Inflammatory macrophage (primary cell): ENCODE measurements at regions not wholly inside any gene's neighbourhood (a gene's known extent, or its start where the extent isn't known, plus 50 kb on each side); places are given as distances from the start of the nearest gene placed in this dataset.

Experiments used
- DNase-seq, 2 donors: peaks; one replicate each; pipeline ENCODE4 v3.0.0-alpha.2; 2020 to 2022

DNA sequence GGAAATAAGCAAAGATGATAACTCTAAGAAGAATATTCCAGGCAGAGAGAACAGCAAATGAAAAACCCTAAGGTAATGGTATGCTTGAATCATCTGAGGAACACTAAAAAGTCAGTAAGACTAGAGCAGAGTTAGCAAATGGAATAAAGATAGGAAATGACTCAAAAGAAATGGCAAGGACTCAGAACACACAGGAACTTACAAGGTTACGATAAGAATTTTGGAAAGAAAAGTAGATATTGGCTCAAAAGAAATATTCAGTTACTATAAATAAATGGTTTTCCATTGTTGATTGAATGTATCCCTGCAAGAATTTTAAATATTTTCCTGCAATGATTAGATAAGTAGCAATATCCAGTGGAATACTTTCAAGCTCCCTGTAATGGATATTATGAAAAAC is 705.8 kb downstream of the C12orf50 start:
- DNase-seq: no peak

DNA sequence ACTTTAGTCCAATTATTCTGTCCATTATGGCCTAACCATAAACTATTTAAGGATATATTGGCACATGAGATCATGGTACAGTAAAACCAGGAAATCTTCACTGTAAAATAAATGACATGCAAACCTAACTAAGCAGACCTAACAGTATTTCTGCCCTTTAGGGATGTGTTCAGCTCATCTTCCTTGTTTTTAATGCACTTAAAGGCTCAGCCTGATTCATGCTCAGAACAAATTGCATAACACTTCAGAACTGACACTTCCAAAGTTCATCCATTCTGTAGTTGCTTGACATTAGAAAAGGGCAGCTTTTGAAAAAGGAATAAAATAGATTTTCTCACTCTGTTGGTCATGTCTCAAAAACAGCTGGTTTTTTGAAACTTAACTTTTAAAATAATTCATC is 708.5 kb downstream of the C12orf50 start:
- DNase-seq: no peak

DNA sequence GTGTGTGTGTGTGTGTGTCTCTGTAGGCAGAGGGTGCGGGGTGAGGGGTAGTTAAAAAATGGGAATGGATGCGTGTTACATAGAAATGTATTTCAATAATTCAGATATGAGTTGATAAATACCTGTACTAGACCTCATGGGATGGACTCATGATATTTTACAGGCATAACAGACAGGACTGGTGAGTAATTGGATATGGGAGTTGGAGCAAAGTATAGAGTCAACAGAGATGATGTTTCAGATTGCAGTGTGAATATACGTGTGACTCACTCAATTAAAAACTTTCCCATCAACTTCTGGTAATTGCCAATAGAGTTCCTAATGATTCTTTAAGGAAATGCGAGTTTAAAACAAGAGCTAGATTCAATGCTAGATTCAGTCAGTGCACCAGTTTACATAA is 711.9 kb downstream of the C12orf50 start:
- DNase-seq: no peak

- no peak for DNase-seq
Observed at GRCh38 chr12:87311206-87311605, 718.0 kb downstream of the C12orf50 start.

DNA sequence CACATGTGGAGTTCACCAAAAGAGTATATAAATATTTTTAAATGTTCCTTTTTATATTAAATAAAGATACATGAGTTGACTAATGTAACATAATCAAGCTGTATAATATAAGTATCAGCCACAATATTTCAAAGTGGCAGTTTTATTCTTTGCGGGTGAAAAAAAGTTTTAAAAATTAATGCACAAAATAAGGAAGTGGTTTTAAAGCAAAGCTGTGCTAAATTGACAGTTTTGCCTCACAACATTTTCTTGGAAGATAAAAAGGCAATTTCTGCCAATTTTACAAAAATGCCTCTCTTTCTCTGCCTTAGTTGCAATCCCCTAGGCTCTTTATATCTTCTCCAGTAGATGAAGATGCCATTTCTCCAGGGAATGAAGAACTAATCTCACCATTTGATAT is 719.1 kb downstream of the C12orf50 start:
- no peak for DNase-seq

- DNase-seq: no peak
Observed at GRCh38 chr12:87305481-87305880, 723.7 kb downstream of the C12orf50 start.

DNA sequence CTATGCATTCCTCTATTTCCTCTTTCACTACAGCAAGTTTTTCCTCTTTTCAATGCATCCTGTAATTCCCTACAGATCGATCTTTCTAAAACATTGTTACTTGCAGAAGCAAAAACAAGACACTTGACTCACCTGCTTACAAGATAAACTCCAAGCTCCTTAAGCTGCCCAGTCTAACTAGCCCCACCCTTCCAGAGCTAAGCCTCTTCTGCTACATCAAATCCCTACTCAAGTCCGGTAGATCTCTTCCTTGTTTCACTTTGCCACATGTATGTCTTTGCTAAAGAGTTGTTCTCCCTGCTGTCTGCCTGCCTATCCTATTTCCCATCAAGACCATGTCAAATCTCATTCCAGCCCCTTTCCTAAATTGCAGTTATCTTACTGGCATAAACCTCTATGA is 724.8 kb downstream of the C12orf50 start:
- DNase-seq: no peak

GRCh38 chr12:87303396-87304012 is 725.7 kb downstream of the C12orf50 start:
- DNase-seq: no peak

- no peak for DNase-seq
Observed at GRCh38 chr12:87302126-87302745, 727.0 kb downstream of the C12orf50 start.

DNA sequence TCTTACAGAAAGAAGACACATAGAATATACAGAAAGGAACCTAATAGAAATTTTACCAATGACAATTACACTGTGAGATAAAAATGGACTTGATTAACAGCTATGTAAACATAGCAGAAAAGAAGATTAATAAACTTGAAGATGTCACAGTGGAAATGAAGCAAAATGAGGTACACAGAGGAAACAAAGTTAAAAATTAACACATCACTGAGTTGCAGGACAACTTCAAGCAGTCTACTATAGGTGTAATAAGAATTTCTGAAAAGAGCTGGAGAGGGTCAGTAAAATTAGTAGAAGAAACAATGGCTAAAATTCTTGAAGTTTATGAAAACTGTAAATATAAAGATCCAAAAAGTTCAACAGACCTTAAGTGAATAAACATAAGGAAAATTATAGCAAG is 738.7 kb downstream of the C12orf50 start:
- no peak for DNase-seq

DNA sequence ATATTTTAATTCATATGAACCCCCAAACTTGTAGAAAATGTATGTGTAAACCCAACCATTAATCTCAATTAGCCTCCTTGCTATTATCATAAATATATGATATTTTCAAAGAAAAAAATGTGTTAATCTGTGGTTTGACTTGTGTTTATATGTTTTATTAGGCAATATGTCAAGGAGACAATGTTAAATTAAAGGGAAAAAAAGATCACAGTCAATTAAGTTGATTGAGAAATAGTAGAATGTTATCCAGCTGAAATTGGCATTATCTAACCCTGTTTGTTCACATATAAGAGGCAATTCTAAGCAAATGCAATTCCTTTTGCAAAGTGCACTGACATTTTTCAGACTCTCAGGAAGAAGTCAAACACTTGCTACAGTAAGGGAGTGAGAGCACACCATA is 745.3 kb downstream of the C12orf50 start:
- no peak for DNase-seq

- DNase-seq: no peak
Observed at GRCh38 chr12:87283111-87283510, 746.1 kb downstream of the C12orf50 start.

DNA sequence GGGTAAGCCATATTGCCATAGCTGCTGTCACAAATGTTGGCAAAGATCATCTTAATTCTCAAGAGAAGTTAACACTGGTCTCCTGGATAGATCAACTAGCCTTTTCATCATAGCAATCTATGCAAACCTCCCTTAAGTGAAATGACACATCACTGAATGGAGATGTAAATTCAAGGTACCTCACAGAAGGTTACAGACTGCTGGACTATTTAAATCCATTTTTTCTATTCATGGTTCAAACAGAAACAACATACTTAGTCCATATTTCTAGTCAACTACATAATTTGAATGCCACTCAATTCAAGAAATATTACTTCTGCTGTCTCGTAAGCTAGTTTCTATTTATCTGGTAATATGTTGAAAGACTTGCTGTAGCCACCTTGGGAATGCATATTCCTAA is 748.3 kb downstream of the C12orf50 start:
- no peak for DNase-seq

GRCh38 chr12:87280356-87280755 is 748.8 kb downstream of the C12orf50 start:
- DNase-seq: no peak

DNA sequence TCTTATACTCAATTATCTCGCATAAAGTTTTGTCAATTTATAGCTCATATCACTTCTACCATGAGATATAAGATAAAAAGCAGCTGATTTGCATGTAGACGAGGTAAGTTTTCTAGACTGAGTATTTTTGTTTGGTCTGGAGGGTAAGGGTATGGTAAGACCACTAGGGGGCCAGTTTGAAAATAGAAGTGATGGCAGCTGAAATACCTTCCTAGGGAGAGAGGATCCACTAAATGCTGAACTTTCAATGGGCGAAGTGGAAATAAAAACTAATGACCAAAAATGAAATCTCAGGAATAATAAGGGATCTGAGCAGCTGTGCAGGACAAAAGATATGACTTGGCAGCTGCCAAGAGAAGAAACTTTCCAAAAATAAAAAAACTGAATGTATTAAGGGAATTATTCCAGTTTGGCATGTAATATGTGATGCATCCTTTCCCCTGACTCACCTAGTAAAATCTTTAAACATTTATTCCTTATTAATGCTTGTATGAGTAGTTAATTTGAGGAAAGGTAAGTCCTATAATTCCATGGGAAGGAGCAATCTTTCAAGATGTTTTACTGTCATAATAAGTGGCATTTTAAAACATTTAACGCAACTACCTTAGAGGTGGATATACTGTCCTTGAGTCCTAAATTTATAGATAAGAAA is 754.5 kb downstream of the C12orf50 start:
- no peak for DNase-seq

- DNase-seq: no peak
Observed at GRCh38 chr12:87272851-87273250, 756.4 kb downstream of the C12orf50 start.

DNA sequence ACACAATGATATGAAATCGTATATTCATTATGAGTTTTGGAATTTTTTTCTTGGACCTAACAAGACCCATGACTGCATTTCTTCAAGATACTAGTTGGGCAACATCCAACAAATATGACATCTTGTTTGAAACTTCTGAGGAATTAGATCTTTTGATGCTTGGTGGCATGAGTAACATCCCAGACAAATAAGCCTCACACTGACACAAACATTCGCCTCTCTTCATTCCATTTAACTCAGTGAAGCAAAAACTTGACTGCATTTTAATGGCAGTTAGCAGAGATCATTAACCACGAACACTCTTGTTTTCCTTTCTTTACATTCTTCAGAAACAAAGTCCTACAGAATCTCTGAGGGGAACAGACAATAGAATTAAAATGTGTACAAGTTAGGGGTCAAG is 758.3 kb downstream of the C12orf50 start:
- no peak for DNase-seq

DNA sequence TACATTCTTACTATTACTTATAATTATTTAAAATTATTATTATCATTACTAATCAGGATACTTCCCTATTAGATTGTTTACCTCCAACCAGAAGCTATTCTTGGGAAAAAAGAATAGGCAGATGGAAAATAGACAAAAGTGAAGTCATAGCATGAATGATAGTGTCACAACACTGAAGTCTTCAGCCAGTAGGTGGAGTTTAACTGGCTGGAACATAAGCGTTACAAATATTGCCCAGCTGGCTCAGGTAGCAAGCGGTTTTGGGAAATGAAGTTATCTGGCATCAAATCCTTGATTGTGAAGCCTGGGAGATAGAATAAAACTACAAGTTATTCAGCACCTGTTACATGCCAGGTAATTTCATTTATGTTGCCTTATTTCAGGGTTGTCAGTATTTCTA is 762.9 kb downstream of the C12orf50 start:
- no peak for DNase-seq

- DNase-seq: no peak
Observed at GRCh38 chr12:87259391-87259790, 769.8 kb downstream of the C12orf50 start.

- no peak for DNase-seq
Observed at GRCh38 chr12:87254381-87255030, 774.7 kb downstream of the C12orf50 start.

GRCh38 chr12:87253157-87253556 is 776.0 kb downstream of the C12orf50 start:
- no peak for DNase-seq

GRCh38 chr12:87246726-87247125 is 782.5 kb downstream of the C12orf50 start:
- no peak for DNase-seq

DNA sequence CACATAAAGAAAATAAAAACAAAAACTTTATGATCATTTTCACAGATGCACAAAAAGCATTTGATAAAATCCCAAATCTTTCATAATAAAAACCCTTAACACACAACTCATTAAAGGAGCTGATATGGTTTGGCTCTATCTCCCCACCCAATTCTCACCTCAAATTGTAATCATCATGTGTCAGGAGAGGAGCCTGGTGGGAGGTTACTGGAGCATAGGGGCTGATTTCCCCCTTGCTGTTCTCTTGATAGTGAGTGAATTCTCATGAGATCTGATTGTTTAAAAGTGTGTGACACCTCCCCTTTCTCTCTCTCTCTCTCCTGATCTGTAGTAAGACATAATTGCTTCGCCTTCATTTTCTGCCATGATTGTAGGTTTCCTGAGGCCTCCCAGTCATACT is 790.7 kb downstream of the C12orf50 start:
- DNase-seq: no peak

GRCh38 chr12:87234898-87235297 is 794.3 kb downstream of the C12orf50 start:
- no peak for DNase-seq
